ENCODE measurements at regions not wholly inside any gene's neighbourhood (a gene's known extent, or its start where the extent isn't known, plus 50 kb on each side); places are given as distances from the start of the nearest gene placed in this dataset.

DNA sequence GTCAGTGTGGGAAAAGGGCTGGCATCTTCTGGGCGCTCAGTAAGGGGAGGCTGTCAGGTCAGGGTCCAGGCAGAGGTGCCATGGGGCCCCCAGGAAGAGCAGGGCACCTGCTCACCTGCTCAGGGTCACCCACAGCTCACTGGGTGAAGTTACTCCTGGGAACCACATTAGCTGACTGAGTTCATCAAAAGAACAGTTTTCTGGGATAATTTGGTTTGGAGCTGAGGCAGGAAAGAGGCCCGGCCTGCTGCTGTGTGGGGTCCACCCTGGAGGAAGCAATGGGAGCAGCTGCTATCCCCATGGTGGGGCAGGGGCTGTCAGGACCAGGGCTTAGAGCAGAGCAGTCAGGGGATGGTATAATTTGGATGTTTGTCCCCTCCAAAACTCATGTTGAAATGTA is 97.2 kb upstream of the GPC1 start:
- TF ChIP-seq RXRA (IDR thresholded peaks at IDR 0.05; ENCODE audit: insufficient read depth, low read depth, low read length) (no peak), EP300 (IDR thresholded peaks at IDR 0.05; ENCODE audit: borderline replicate concordance in 1 of 2, low read depth in 2 of 2, low read length in 2 of 2) (no peak), POLR2AphosphoS5 (IDR thresholded peaks at IDR 0.05; ENCODE audit: low read depth, low read length) (no peak), JUN (IDR thresholded peaks at IDR 0.05; ENCODE audit: low read depth, low read length) (no peak), CREB1 (IDR thresholded peaks at IDR 0.05) (no peak), CBX8 (IDR thresholded peaks at IDR 0.05; ENCODE audit: borderline replicate concordance, low read depth, low read length) (no peak), ZNF274 (IDR thresholded peaks at IDR 0.05; ENCODE audit: borderline replicate concordance, extremely low read depth, low read length) (no peak), SP1 (IDR thresholded peaks at IDR 0.05; ENCODE audit: low read depth, low read length) (no peak)
- TF ChIP-seq, protein P1, sequence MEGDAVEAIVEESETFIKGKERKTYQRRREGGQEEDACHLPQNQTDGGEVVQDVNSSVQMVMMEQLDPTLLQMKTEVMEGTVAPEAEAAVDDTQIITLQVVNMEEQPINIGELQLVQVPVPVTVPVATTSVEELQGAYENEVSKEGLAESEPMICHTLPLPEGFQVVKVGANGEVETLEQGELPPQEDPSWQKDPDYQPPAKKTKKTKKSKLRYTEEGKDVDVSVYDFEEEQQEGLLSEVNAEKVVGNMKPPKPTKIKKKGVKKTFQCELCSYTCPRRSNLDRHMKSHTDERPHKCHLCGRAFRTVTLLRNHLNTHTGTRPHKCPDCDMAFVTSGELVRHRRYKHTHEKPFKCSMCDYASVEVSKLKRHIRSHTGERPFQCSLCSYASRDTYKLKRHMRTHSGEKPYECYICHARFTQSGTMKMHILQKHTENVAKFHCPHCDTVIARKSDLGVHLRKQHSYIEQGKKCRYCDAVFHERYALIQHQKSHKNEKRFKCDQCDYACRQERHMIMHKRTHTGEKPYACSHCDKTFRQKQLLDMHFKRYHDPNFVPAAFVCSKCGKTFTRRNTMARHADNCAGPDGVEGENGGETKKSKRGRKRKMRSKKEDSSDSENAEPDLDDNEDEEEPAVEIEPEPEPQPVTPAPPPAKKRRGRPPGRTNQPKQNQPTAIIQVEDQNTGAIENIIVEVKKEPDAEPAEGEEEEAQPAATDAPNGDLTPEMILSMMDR (IDR thresholded peaks at IDR 0.05; ENCODE audit: control extremely low read depth in 1 of 3, insufficient read depth in 1 of 3, low read depth in 1 of 3, low read length in 3 of 3) = no peak
- TF ChIP-seq, protein P2, sequence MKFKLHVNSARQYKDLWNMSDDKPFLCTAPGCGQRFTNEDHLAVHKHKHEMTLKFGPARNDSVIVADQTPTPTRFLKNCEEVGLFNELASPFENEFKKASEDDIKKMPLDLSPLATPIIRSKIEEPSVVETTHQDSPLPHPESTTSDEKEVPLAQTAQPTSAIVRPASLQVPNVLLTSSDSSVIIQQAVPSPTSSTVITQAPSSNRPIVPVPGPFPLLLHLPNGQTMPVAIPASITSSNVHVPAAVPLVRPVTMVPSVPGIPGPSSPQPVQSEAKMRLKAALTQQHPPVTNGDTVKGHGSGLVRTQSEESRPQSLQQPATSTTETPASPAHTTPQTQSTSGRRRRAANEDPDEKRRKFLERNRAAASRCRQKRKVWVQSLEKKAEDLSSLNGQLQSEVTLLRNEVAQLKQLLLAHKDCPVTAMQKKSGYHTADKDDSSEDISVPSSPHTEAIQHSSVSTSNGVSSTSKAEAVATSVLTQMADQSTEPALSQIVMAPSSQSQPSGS (IDR thresholded peaks at IDR 0.05; ENCODE audit: low read length) = no peak

Measured in H1 (cell line).